Astrocyte of the spinal cord (primary cell): ENCODE measurements at regions not wholly inside any gene's neighbourhood (a gene's known extent, or its start where the extent isn't known, plus 50 kb on each side); places are given as distances from the start of the nearest gene placed in this dataset.
"Not testable (repeated sequence)": the region's sequence is repeated elsewhere in the genome, so short reads cannot be mapped to it uniquely, and the experiment has no call there.

ENCODE experiments used
- DNase-seq: peaks from one replicate; pipeline ENCODE4 v3.0.0; 2011; ENCODE audit warnings: low read depth, low spot score
- H3K4me3 ChIP-seq: 2 replicates; pipeline ENCODE4 v1.5.1; 2011; ENCODE audit warnings: low read depth, mild to moderate bottlenecking, low read length, moderate library complexity
- CTCF ChIP-seq: IDR thresholded peaks from 2 replicates; pipeline ENCODE4 v1.5.1; 2012; ENCODE audit warnings: low read depth, mild to moderate bottlenecking, low read length, inconsistent platforms
- in situ Hi-C: cut with HindIII; loops from 2 replicates; pipeline ENCODE4 v1.10.0; 2017; ENCODE audit warnings: low sequenced_read_pairs

GRCh38 chr4:124118061-124118460 lies 594.5 kb downstream of the ANKRD50 start:
- no peak for DNase-seq

GRCh38 chr4:124121461-124121971 lies 591.0 kb downstream of the ANKRD50 start:
- no peak overlapping the region for H3K4me3 ChIP-seq
- DNase-seq: peak; percentile 88
- in situ Hi-C loops: no loop called here
- no peak for TF ChIP-seq CTCF

More at GRCh38 chr4:124118061-124118460, 594.5 kb downstream of the ANKRD50 start:
- in situ Hi-C loops: no loop called here
- TF ChIP-seq CTCF: no peak
- no peak overlapping the region for H3K4me3 ChIP-seq

GRCh38 chr4:124123181-124123580 lies 589.4 kb downstream of the ANKRD50 start:
- no peak for TF ChIP-seq CTCF
- DNase-seq: no peak
- in situ Hi-C loops: no loop called here
- no peak overlapping the region for H3K4me3 ChIP-seq

GRCh38 chr4:124123721-124124120 lies 588.8 kb downstream of the ANKRD50 start:
- TF ChIP-seq CTCF: no peak
- no peak for DNase-seq
- in situ Hi-C loops: no loop called here
- no peak overlapping the region for H3K4me3 ChIP-seq

GRCh38 chr4:124131324-124131723 lies 581.2 kb downstream of the ANKRD50 start:
- in situ Hi-C loops, H3K4me3 ChIP-seq, DNase-seq: not testable (repeated sequence)

- no peak for TF ChIP-seq CTCF
- no peak for DNase-seq
- H3K4me3 ChIP-seq: no peak overlapping the region
- in situ Hi-C loops: no loop called here
Observed at GRCh38 chr4:124132161-124132560, 580.4 kb downstream of the ANKRD50 start.

- in situ Hi-C loops: no loop called here
- DNase-seq: no peak
Observed at GRCh38 chr4:124133753-124134152, 578.8 kb downstream of the ANKRD50 start.

More at GRCh38 chr4:124133753-124134152, 578.8 kb downstream of the ANKRD50 start:
- TF ChIP-seq CTCF: no peak
- no peak overlapping the region for H3K4me3 ChIP-seq
